Kidney (tissue), 13 donors: ENCODE measurements at regions not wholly inside any gene's neighbourhood (a gene's known extent, or its start where the extent isn't known, plus 50 kb on each side); places are given as distances from the start of the nearest gene placed in this dataset.

Source experiments
- DNase-seq, 5 donors: peaks; one replicate each; pipeline ENCODE4 v3.0.0-alpha.2; 2013 to 2020
- FAIRE-seq: peaks from 2 replicates; lab custom pipeline; 2012; peaks lifted over from hg19 to GRCh38; lab: Jason Lieb, UNC
- H3K27ac ChIP-seq, 2 donors: one replicate each; pipeline ENCODE4 v1.7.0; 2013; ENCODE audit warnings: low read depth in 2 of 2, low read length in 2 of 2, inconsistent platforms in 1 of 2
- H3K27me3 ChIP-seq: one replicate; pipeline ENCODE4 v1.7.1; 2013; ENCODE audit warnings: low read length, inconsistent platforms; ENCODE audit not compliant: control insufficient read depth, insufficient read depth
- H3K36me3 ChIP-seq, 3 donors: one replicate each; pipeline versions ENCODE4 v1.7.0 to v1.7.1; 2013; ENCODE audit warnings: low read length in 3 of 3, control low read depth in 1 of 3, inconsistent platforms in 1 of 3; ENCODE audit not compliant: insufficient read depth in 3 of 3, control insufficient read depth in 2 of 3
- H3K4me1 ChIP-seq, 3 donors: one replicate each; pipeline versions ENCODE4 v1.7.0 to v1.7.1; 2013; ENCODE audit warnings: low read length in 3 of 3, inconsistent platforms in 1 of 3, low read depth in 1 of 3; ENCODE audit not compliant: control insufficient read depth in 2 of 3, insufficient read depth in 2 of 3
- H3K4me3 ChIP-seq, 3 donors: one replicate each; pipeline versions ENCODE4 v1.7.0 to v1.8.1; 2013; ENCODE audit warnings: low read length in 3 of 3, control low read depth in 1 of 3, inconsistent platforms in 1 of 3
- H3K9ac ChIP-seq, 3 donors: one replicate each; pipeline versions ENCODE4 v1.7.0 to v1.7.1; 2013; ENCODE audit warnings: low read length in 3 of 3, control low read depth in 1 of 3, inconsistent platforms in 1 of 3
- H3K9me3 ChIP-seq, 3 donors: one replicate each; pipeline versions ENCODE4 v1.7.0 to v1.7.1; 2013; ENCODE audit warnings: low read length in 3 of 3, control low read depth in 1 of 3, inconsistent platforms in 1 of 3; ENCODE audit not compliant: control insufficient read depth in 2 of 3, insufficient read depth in 1 of 3
- CTCF ChIP-seq: IDR thresholded peaks from 3 replicates; pipeline ENCODE4 v1.5.1; 2012; ENCODE audit warnings: mild to moderate bottlenecking, moderate library complexity, borderline replicate concordance; ENCODE audit not compliant: insufficient read depth; ENCODE audit errors: extremely low read depth
- intact Hi-C: fragments of 100-400 bp; cut with DNase I; formaldehyde crosslinking; loops from one replicate; pipeline ENCODE4 v1.11.1; 2022
- donor health status: control.
- donor health status: control.
- donor health status: control.
- donor health status: control.
- donor health status: control.
- donor health status: DM: yes; HTN: yes; CAD: no.
- donor health status: Normal renal cell carcinoma (clear cell type).

GRCh38 chrX:42975906-42976305, 197.9 kb upstream of the PPP1R2C start:
- no peaks in the 10 kb centered on the region for H3K9me3 ChIP-seq
- H3K4me3 ChIP-seq = no peak overlapping the region
- TF ChIP-seq CTCF = no peak
- no peaks in the 10 kb centered on the region for H3K27me3 ChIP-seq
- no peak overlapping the region for H3K27ac ChIP-seq
- no peaks in the 10 kb centered on the region for H3K4me1 ChIP-seq
- DNase-seq (no peak), FAIRE-seq (no peak)
- H3K9ac ChIP-seq = no peak overlapping the region
- intact Hi-C loops = no loop called here
- no peaks in the 10 kb centered on the region for H3K36me3 ChIP-seq

GRCh38 chrX:42976746-42977366, 198.9 kb upstream of the PPP1R2C start:
- no peaks in the 10 kb centered on the region for H3K4me1 ChIP-seq
- H3K4me3 ChIP-seq = no peak overlapping the region
- no peaks in the 10 kb centered on the region for H3K36me3 ChIP-seq
- H3K9me3 ChIP-seq = no peaks in the 10 kb centered on the region
- intact Hi-C loops = no loop called here
- DNase-seq = no peak
- no peaks in the 10 kb centered on the region for H3K27me3 ChIP-seq
- no peak overlapping the region for H3K27ac ChIP-seq
- no peak overlapping the region for H3K9ac ChIP-seq
- no peak for FAIRE-seq
- TF ChIP-seq CTCF = no peak

- no peak for TF ChIP-seq CTCF
- FAIRE-seq (no peak), DNase-seq (no peak)
- Histone ChIP-seq H3K9me3 (no peaks in the 10 kb centered on the region), H3K36me3 (no peaks in the 10 kb centered on the region), H3K27ac (no peak overlapping the region), H3K9ac (no peak overlapping the region), H3K4me3 (no peak overlapping the region), H3K4me1 (no peaks in the 10 kb centered on the region), H3K27me3 (no peaks in the 10 kb centered on the region)
- intact Hi-C loops = no loop called here
Measured at GRCh38 chrX:42978655-42979379, 200.9 kb upstream of the PPP1R2C start.

GRCh38 chrX:42988700-42989099, 210.7 kb upstream of the PPP1R2C start:
- Histone ChIP-seq H3K9ac (no peak overlapping the region), H3K4me1 (no peaks in the 10 kb centered on the region), H3K27ac (no peak overlapping the region), H3K9me3 (no peaks in the 10 kb centered on the region), H3K36me3 (no peaks in the 10 kb centered on the region), H3K4me3 (no peak overlapping the region), H3K27me3 (no peaks in the 10 kb centered on the region)
- DNase-seq = no peak
- intact Hi-C loops = no loop called here
- FAIRE-seq = no peak
- TF ChIP-seq CTCF = no peak
